ENCODE measurements at regions not wholly inside any gene's neighbourhood (a gene's known extent, or its start where the extent isn't known, plus 50 kb on each side); places are given as distances from the start of the nearest gene placed in this dataset.

DNA sequence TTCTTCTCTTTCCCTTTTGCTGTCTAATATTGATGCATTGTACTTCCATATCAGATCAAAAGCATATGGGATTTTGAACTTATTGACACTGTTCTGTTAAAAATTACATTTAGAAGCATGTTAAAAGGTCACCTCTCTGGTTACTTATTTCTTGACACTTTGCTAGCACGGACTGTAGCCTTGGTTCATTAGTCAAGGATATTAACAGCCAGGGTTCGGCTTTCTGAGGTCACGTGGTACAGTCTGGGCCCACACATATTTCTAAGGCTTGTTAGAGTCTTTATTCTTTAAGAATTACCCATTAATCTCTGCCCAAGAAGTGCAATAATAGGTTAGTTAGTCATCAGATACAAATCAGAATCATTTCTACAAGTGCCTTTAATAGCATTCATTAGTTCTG lies 1035.8 kb upstream of the FANCL start:
- TF ChIP-seq ZSCAN29 (IDR thresholded peaks at IDR 0.05) = no peak
- TF ChIP-seq, protein P1, sequence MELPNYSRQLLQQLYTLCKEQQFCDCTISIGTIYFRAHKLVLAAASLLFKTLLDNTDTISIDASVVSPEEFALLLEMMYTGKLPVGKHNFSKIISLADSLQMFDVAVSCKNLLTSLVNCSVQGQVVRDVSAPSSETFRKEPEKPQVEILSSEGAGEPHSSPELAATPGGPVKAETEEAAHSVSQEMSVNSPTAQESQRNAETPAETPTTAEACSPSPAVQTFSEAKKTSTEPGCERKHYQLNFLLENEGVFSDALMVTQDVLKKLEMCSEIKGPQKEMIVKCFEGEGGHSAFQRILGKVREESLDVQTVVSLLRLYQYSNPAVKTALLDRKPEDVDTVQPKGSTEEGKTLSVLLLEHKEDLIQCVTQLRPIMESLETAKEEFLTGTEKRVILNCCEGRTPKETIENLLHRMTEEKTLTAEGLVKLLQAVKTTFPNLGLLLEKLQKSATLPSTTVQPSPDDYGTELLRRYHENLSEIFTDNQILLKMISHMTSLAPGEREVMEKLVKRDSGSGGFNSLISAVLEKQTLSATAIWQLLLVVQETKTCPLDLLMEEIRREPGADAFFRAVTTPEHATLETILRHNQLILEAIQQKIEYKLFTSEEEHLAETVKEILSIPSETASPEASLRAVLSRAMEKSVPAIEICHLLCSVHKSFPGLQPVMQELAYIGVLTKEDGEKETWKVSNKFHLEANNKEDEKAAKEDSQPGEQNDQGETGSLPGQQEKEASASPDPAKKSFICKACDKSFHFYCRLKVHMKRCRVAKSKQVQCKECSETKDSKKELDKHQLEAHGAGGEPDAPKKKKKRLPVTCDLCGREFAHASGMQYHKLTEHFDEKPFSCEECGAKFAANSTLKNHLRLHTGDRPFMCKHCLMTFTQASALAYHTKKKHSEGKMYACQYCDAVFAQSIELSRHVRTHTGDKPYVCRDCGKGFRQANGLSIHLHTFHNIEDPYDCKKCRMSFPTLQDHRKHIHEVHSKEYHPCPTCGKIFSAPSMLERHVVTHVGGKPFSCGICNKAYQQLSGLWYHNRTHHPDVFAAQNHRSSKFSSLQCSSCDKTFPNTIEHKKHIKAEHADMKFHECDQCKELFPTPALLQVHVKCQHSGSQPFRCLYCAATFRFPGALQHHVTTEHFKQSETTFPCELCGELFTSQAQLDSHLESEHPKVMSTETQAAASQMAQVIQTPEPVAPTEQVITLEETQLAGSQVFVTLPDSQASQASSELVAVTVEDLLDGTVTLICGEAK (IDR thresholded peaks at IDR 0.05; ENCODE audit: borderline replicate concordance) = no peak
- TF ChIP-seq EGR1 (IDR thresholded peaks at IDR 0.05; ENCODE audit: borderline replicate concordance in 1 of 2, low read depth in 2 of 2, low read length in 2 of 2) = no peak
- TF ChIP-seq TAF1 (IDR thresholded peaks at IDR 0.05; ENCODE audit: borderline replicate concordance, low read depth, low read length) = no peak
- no peak for TF ChIP-seq FOXK2 (IDR thresholded peaks at IDR 0.05)
- no peak for TF ChIP-seq POLR2A (IDR thresholded peaks at IDR 0.05; ENCODE audit: low read depth, low read length)
- TF ChIP-seq CEBPB (IDR thresholded peaks at IDR 0.05; ENCODE audit: borderline replicate concordance in 1 of 2, low read depth in 2 of 2, low read length in 2 of 2) = no peak

Measured in GM12878 (cell line).